Suppressor macrophage treated with lipopolysaccharide for 1 hour (primary cell): ENCODE measurements at regions not wholly inside any gene's neighbourhood (a gene's known extent, or its start where the extent isn't known, plus 50 kb on each side); places are given as distances from the start of the nearest gene placed in this dataset.
A peak's percentile ranks its signal among the peaks of the same experiment; 100 is the strongest.

Experiments
- DNase-seq, 3 donors: peaks; one replicate each; pipeline ENCODE4 v3.0.0-alpha.2; 2020 to 2022

- DNase-seq, result no peak
Measured at GRCh38 chr15:38696790-38697495, 132.3 kb upstream of the RASGRP1 start.

- no peak for DNase-seq
Measured at GRCh38 chr15:38698254-38698653, 133.6 kb upstream of the RASGRP1 start.

- peak; percentile 73 to 83 (median 82) for DNase-seq
Measured at GRCh38 chr15:38699633-38700230, 135.1 kb upstream of the RASGRP1 start.

- DNase-seq, result no peak
Measured at GRCh38 chr15:38701149-38701548, 136.5 kb upstream of the RASGRP1 start.

GRCh38 chr15:38702178-38702912 lies 137.7 kb upstream of the RASGRP1 start:
- no peak for DNase-seq

GRCh38 chr15:38705436-38706219 lies 141.0 kb upstream of the RASGRP1 start:
- no peak for DNase-seq

- DNase-seq, result no peak
Measured at GRCh38 chr15:38706956-38707355, 142.3 kb upstream of the RASGRP1 start.

GRCh38 chr15:38707802-38708671 lies 143.4 kb upstream of the RASGRP1 start:
- peak; percentile 45 to 67 (median 55) for DNase-seq

GRCh38 chr15:38708672-38709180 lies 144.1 kb upstream of the RASGRP1 start:
- DNase-seq, result no peak

- DNase-seq, result no peak
Measured at GRCh38 chr15:38709196-38709595, 144.6 kb upstream of the RASGRP1 start.

GRCh38 chr15:38714309-38715072 lies 149.9 kb upstream of the RASGRP1 start:
- no peak for DNase-seq

GRCh38 chr15:38720893-38721567 lies 156.4 kb upstream of the RASGRP1 start:
- DNase-seq, result no peak

GRCh38 chr15:38721568-38721945 lies 156.9 kb upstream of the RASGRP1 start:
- DNase-seq, result no peak

GRCh38 chr15:38722236-38722635 lies 157.6 kb upstream of the RASGRP1 start:
- no peak for DNase-seq

- DNase-seq, result no peak
Measured at GRCh38 chr15:38724827-38725226, 160.2 kb upstream of the RASGRP1 start.

GRCh38 chr15:38726187-38726586 lies 161.6 kb upstream of the RASGRP1 start:
- no peak for DNase-seq

GRCh38 chr15:38733331-38733730 lies 168.7 kb upstream of the RASGRP1 start:
- DNase-seq, result no peak

GRCh38 chr15:38740206-38740605 lies 175.6 kb upstream of the RASGRP1 start:
- no peak for DNase-seq

GRCh38 chr15:38743147-38743546 lies 178.5 kb upstream of the RASGRP1 start:
- DNase-seq, result peak; percentile 4 to 60 (median 24)

- DNase-seq, result no peak
Measured at GRCh38 chr15:38745126-38745525, 180.5 kb upstream of the RASGRP1 start.

GRCh38 chr15:38745626-38746025 lies 181.0 kb upstream of the RASGRP1 start:
- DNase-seq, result no peak
